IMR-90 (cell line): ENCODE measurements at regions not wholly inside any gene's neighbourhood (a gene's known extent, or its start where the extent isn't known, plus 50 kb on each side); places are given as distances from the start of the nearest gene placed in this dataset.

Experiments
- ELK1 ChIP-seq: fragments of 150-350 bp; IDR thresholded peaks from 2 replicates; pipeline ENCODE4 v1.6.1; 2016; ENCODE audit warnings: low read depth, mild to moderate bottlenecking, low read length, moderate library complexity, borderline replicate concordance
- POLR2A ChIP-seq: IDR thresholded peaks from 2 replicates; pipeline ENCODE4 v1.6.1; 2012; ENCODE audit warnings: mild to moderate bottlenecking, low read depth, low read length
- RAD21 ChIP-seq: IDR thresholded peaks from 2 replicates; pipeline ENCODE4 v1.6.1; 2012; ENCODE audit warnings: low read length, improper control_type of control experiment
- RCOR1 ChIP-seq: IDR thresholded peaks from 2 replicates; pipeline ENCODE4 v1.6.1; 2012; ENCODE audit warnings: mild to moderate bottlenecking, low read length, improper control_type of control experiment; ENCODE audit not compliant: insufficient replicate concordance
- TF ChIP-seq, protein P1 (sequence below): conservative IDR thresholded peaks from 2 replicates; pipeline ENCODE4 v1.5.1; 2012; ENCODE audit warnings: mild to moderate bottlenecking, low read depth, low read length, improper control_type of control experiment

- TF ChIP-seq ELK1: no peak
- TF ChIP-seq, protein P1, sequence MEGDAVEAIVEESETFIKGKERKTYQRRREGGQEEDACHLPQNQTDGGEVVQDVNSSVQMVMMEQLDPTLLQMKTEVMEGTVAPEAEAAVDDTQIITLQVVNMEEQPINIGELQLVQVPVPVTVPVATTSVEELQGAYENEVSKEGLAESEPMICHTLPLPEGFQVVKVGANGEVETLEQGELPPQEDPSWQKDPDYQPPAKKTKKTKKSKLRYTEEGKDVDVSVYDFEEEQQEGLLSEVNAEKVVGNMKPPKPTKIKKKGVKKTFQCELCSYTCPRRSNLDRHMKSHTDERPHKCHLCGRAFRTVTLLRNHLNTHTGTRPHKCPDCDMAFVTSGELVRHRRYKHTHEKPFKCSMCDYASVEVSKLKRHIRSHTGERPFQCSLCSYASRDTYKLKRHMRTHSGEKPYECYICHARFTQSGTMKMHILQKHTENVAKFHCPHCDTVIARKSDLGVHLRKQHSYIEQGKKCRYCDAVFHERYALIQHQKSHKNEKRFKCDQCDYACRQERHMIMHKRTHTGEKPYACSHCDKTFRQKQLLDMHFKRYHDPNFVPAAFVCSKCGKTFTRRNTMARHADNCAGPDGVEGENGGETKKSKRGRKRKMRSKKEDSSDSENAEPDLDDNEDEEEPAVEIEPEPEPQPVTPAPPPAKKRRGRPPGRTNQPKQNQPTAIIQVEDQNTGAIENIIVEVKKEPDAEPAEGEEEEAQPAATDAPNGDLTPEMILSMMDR: no peak
- TF ChIP-seq POLR2A: no peak
- no peak for TF ChIP-seq RAD21
- no peak for TF ChIP-seq RCOR1
Observed at GRCh38 chr5:135671052-135671705, 92.4 kb upstream of the CXCL14 start.
